Psoas muscle (tissue), 7 donors: ENCODE measurements at regions not wholly inside any gene's neighbourhood (a gene's known extent, or its start where the extent isn't known, plus 50 kb on each side); places are given as distances from the start of the nearest gene placed in this dataset.

Experiments
- ATAC-seq, 4 donors: fragments of 200-7000 bp; cut with Tn5 transposase; one replicate each; pipeline ENCODE4 v1.9.1; 2020; ENCODE audit warnings: moderate library complexity in 3 of 4, mild to moderate bottlenecking in 2 of 4
- DNase-seq, 2 donors: peaks; one replicate each; pipeline ENCODE4 v3.0.0-alpha.2; 2020
- H3K27ac ChIP-seq: fragments of 200-600 bp; one replicate; pipeline ENCODE4 v1.8.0; 2022
- H3K27me3 ChIP-seq, 3 donors: fragments of 200-600 bp in 1 of 3; one replicate each; pipeline versions ENCODE4 v1.6.1 to v1.8.0; 2013 to 2022; ENCODE audit warnings: low read length in 2 of 3, mild to moderate bottlenecking in 2 of 3, moderate library complexity in 1 of 3; ENCODE audit not compliant: insufficient read depth in 3 of 3
- H3K36me3 ChIP-seq, 2 donors: fragments of 200-600 bp in 1 of 2; one replicate each; pipeline versions ENCODE4 v1.6.1 to v1.8.0; 2013 to 2022; ENCODE audit warnings: low read depth in 1 of 2, mild to moderate bottlenecking in 1 of 2, moderate library complexity in 1 of 2; ENCODE audit not compliant: insufficient read depth in 1 of 2
- H3K4me1 ChIP-seq: fragments of 200-600 bp; one replicate; pipeline ENCODE4 v1.8.0; 2022
- H3K4me3 ChIP-seq: fragments of 200-600 bp; one replicate; pipeline ENCODE4 v1.8.0; 2022; ENCODE audit warnings: mild to moderate bottlenecking
- H3K9me3 ChIP-seq: fragments of 200-600 bp; one replicate; pipeline ENCODE4 v1.8.0; 2022
- CTCF ChIP-seq: fragments of 200-600 bp; IDR thresholded peaks from one replicate; pipeline ENCODE4 v1.8.0; 2022; ENCODE audit warnings: antibody characterized with exemption
- WGBS, 3 donors: extraction: QIAGEN DNeasy Blood & Tissue Kit; methylation state at CpG; one replicate each; pipeline versions ENCODE4 v1.1.6 to v1.1.7; 2013; 5-methylcytosine and 5-hydroxymethylcytosine counted together
- intact Hi-C, 2 donors: fragments of 100-400 bp; cut with DNase I; formaldehyde crosslinking; loops; one replicate each; pipeline versions ENCODE4 v1.11.0 to v1.14.2; 2022
- donor health status: healthy with polysubstance abuse.
- donor health status: DM: no; HTN: no; CAD: no; lungs with moderate emphysema.
- donor health status: Bipolar disorder and iron deficiency.
- donor health status: healthy.
- donor health status: DM: yes; HTN: yes; CAD: no.
- donor health status: DM: no; HTN: no; CAD: no.
- donor health status: DM: yes; HTN: yes; CAD: no.

- no peak for DNase-seq
- no peak for ATAC-seq
- Histone ChIP-seq H3K27ac (no peak overlapping the region), H3K9me3 (no peaks in the 10 kb centered on the region), H3K4me3 (no peak overlapping the region), H3K4me1 (no peaks in the 10 kb centered on the region), H3K36me3 (no peaks in the 10 kb centered on the region), H3K27me3 (no peaks in the 10 kb centered on the region)
- intact Hi-C loops, result no loop called here
- WGBS, 3 donors, result 55 to 59% (median 57%) methylated on average over 4 of the region's 4 CpGs
- TF ChIP-seq CTCF, result no peak
Measured at GRCh38 chr18:38305961-38306360, 740.4 kb upstream of the CELF4 start.

- H3K27me3 ChIP-seq, result no peaks in the 10 kb centered on the region
- H3K4me1 ChIP-seq, result no peaks in the 10 kb centered on the region
- DNase-seq (no peak), ATAC-seq (no peak)
- no peak overlapping the region for H3K27ac ChIP-seq
- intact Hi-C loops, result no loop called here
- no peaks in the 10 kb centered on the region for H3K9me3 ChIP-seq
- TF ChIP-seq CTCF, result no peak
- no peaks in the 10 kb centered on the region for H3K36me3 ChIP-seq
- no peak overlapping the region for H3K4me3 ChIP-seq
Measured at GRCh38 chr18:38301621-38302020, 736.0 kb upstream of the CELF4 start.

- TF ChIP-seq CTCF, result no peak
- intact Hi-C loops, result no loop called here
- no peak for DNase-seq
- Histone ChIP-seq H3K9me3 (no peaks in the 10 kb centered on the region), H3K4me3 (no peak overlapping the region), H3K27me3 (no peaks in the 10 kb centered on the region), H3K36me3 (no peaks in the 10 kb centered on the region), H3K4me1 (no peaks in the 10 kb centered on the region), H3K27ac (no peak overlapping the region)
- 45 to 52% (median 52%) methylated on average over 4 of the region's 4 CpGs for WGBS, 3 donors
- no peak for ATAC-seq
Measured at GRCh38 chr18:38297910-38298309, 732.3 kb upstream of the CELF4 start.

DNA sequence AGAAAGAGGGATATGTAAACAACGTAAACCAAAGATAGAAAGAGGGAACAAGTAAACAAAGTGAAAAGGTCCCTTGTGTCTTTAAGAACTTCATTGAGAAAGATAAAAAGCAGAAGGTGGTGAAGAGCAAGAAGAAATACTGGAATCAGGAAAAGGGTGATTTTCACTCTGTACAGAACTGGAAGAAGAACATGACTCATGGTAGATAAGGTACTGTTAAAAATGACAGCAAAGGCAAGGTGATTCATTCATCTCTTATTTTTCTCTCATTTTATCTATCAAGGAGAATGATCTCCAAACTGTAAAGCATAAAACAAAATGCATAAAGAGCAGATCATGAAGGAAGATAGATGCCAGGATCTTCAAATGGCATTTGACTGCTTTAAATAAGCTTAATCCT is 724.6 kb upstream of the CELF4 start:
- Histone ChIP-seq H3K4me3 (no peak overlapping the region), H3K9me3 (no peaks in the 10 kb centered on the region), H3K4me1 (no peaks in the 10 kb centered on the region), H3K27me3 (no peaks in the 10 kb centered on the region), H3K36me3 (no peaks in the 10 kb centered on the region), H3K27ac (no peak overlapping the region)
- TF ChIP-seq CTCF, result no peak
- intact Hi-C loops, result no loop called here
- 74 to 88% (median 82%) methylated on average over 1 of the region's 1 CpG for WGBS, 3 donors
- DNase-seq, result no peak
- no peak for ATAC-seq

- no peak overlapping the region for H3K4me3 ChIP-seq
- no peaks in the 10 kb centered on the region for H3K36me3 ChIP-seq
- DNase-seq, result no peak
- ATAC-seq, result no peak
- no peaks in the 10 kb centered on the region for H3K27me3 ChIP-seq
- no peaks in the 10 kb centered on the region for H3K9me3 ChIP-seq
- no peak for TF ChIP-seq CTCF
- H3K27ac ChIP-seq, result no peak overlapping the region
- intact Hi-C loops, result no loop called here
- H3K4me1 ChIP-seq, result no peaks in the 10 kb centered on the region
- WGBS, 3 donors, result 56 to 60% (median 56%) methylated on average over 3 of the region's 3 CpGs
Measured at GRCh38 chr18:38284972-38285371, 719.4 kb upstream of the CELF4 start.
